Adrenal gland (tissue), 9 donors: ENCODE measurements at regions not wholly inside any gene's neighbourhood (a gene's known extent, or its start where the extent isn't known, plus 50 kb on each side); places are given as distances from the start of the nearest gene placed in this dataset.
"Not testable (repeated sequence)": the region's sequence is repeated elsewhere in the genome, so short reads cannot be mapped to it uniquely, and the experiment has no call there.

Source experiments
- DNase-seq, 7 donors: peaks; one replicate each; pipeline ENCODE4 v3.0.0-alpha.2; 2019 to 2020
- H3K27ac ChIP-seq, 5 donors: fragments of 200-600 bp; sonication (generic) in 4 of 5; 1 replicate in 3 of 5; 2 replicates in 2 of 5; pipeline versions ENCODE4 v1.5.1 to v1.8.0; 2016 to 2020; ENCODE audit warnings: mild to moderate bottlenecking in 1 of 5
- H3K27me3 ChIP-seq: fragments of 200-600 bp; 2 replicates; pipeline ENCODE4 v1.8.0; 2021
- H3K36me3 ChIP-seq, 2 donors: fragments of 200-600 bp; replicated peaks in 1 of 2; 1 replicate in 1 of 2; 2 replicates in 1 of 2; pipeline versions ENCODE4 v1.5.1 to v1.8.0; 2018 to 2022
- H3K4me1 ChIP-seq, 2 donors: fragments of 200-600 bp; replicated peaks in 1 of 2; 1 replicate in 1 of 2; 2 replicates in 1 of 2; pipeline versions ENCODE4 v1.5.1 to v1.8.0; 2018 to 2021
- H3K4me3 ChIP-seq, 4 donors: fragments of 200-600 bp; sonication (generic) in 3 of 4; one replicate each; pipeline ENCODE4 v1.5.1; 2016 to 2018
- H3K9me3 ChIP-seq, 3 donors: fragments of 200-600 bp; sonication (generic) in 1 of 3; replicated peaks in 1 of 3; 1 replicate in 2 of 3; 2 replicates in 1 of 3; pipeline versions ENCODE4 v1.5.1 to v1.8.0; 2016 to 2021
- WGBS, 4 donors: extraction: QIAGEN DNeasy Blood & Tissue Kit in 2 of 4; methylation state at CpG; one replicate each; pipeline versions ENCODE4 v1.1.5 to v1.1.7; 2013 to 2017; 5-methylcytosine and 5-hydroxymethylcytosine counted together
- intact Hi-C, 2 donors: fragments of 100-400 bp; cut with DNase I; formaldehyde crosslinking; loops; one replicate each; pipeline versions ENCODE4 v1.14.1 to v1.15.0; 2022 to 2023
- donor health status: healthy with polysubstance abuse.
- donor health status: Bipolar disorder and iron deficiency.
- donor health status: DM: yes; HTN: yes; CAD: no.
- donor health status: DM: no; HTN: no; CAD: no.
- donor health status: DM: no; HTN: no; CAD: no.

- H3K36me3 ChIP-seq, intact Hi-C loops, H3K27me3 ChIP-seq, H3K27ac ChIP-seq, H3K9me3 ChIP-seq, H3K4me1 ChIP-seq, DNase-seq, H3K4me3 ChIP-seq: not testable (repeated sequence)
- 67 to 70% (median 69%) methylated on average over 1 to 2 of the region's 2 CpGs; no CpG with 5 or more reads in 1 of the 4 donors for WGBS, 4 donors
Measured at GRCh38 chr18:14693051-14693450, 54.9 kb upstream of the ANKRD30B start.

GRCh38 chr18:14693882-14694281 lies 54.1 kb upstream of the ANKRD30B start:
- H3K27ac ChIP-seq, H3K4me3 ChIP-seq, H3K4me1 ChIP-seq, H3K27me3 ChIP-seq, intact Hi-C loops, H3K36me3 ChIP-seq, DNase-seq, H3K9me3 ChIP-seq: not testable (repeated sequence)
- WGBS, 4 donors = 66 to 81% (median 79%) methylated on average over 4 to 5 of the region's 5 CpGs

GRCh38 chr18:14698006-14698405 lies 50.0 kb upstream of the ANKRD30B start:
- H3K4me3 ChIP-seq, H3K27me3 ChIP-seq, H3K4me1 ChIP-seq, intact Hi-C loops, H3K36me3 ChIP-seq, H3K9me3 ChIP-seq, H3K27ac ChIP-seq: not testable (repeated sequence)
- peak in 1 of 7 donors; percentile 7 for DNase-seq
- 48 to 92% (median 66%) methylated on average over 2 of the region's 2 CpGs for WGBS, 4 donors
